SK-N-MC (cell line): ENCODE measurements at regions not wholly inside any gene's neighbourhood (a gene's known extent, or its start where the extent isn't known, plus 50 kb on each side); places are given as distances from the start of the nearest gene placed in this dataset.

Experiments
- EZH2 ChIP-seq: fragments of 200-600 bp; sonication (generic); IDR thresholded peaks from one replicate; pipeline ENCODE4 v1.6.1; 2017; ENCODE audit warnings: antibody characterized with exemption
- FOXP2 ChIP-seq: optimal IDR thresholded peaks from 2 replicates; pipeline ENCODE3; 2011; ENCODE audit warnings: mild to moderate bottlenecking, moderate library complexity; ENCODE audit not compliant: insufficient read depth; ENCODE audit errors: extremely low read length, control extremely low read depth
- POLR2AphosphoS5 ChIP-seq: IDR thresholded peaks from 2 replicates; pipeline ENCODE4 v1.6.1; 2012; ENCODE audit warnings: mild to moderate bottlenecking, low read depth, low read length, borderline replicate concordance

GRCh38 chr2:58800881-58801280 is 559.8 kb upstream of the FANCL start:
- TF ChIP-seq FOXP2 (no peak), EZH2 (no peak), POLR2AphosphoS5 (no peak)
